ENCODE measurements at regions not wholly inside any gene's neighbourhood (a gene's known extent, or its start where the extent isn't known, plus 50 kb on each side); places are given as distances from the start of the nearest gene placed in this dataset.
A peak's percentile ranks its signal among the peaks of the same experiment; 100 is the strongest.
"Not testable (repeated sequence)": the region's sequence is repeated elsewhere in the genome, so short reads cannot be mapped to it uniquely, and the experiment has no call there.

DNA sequence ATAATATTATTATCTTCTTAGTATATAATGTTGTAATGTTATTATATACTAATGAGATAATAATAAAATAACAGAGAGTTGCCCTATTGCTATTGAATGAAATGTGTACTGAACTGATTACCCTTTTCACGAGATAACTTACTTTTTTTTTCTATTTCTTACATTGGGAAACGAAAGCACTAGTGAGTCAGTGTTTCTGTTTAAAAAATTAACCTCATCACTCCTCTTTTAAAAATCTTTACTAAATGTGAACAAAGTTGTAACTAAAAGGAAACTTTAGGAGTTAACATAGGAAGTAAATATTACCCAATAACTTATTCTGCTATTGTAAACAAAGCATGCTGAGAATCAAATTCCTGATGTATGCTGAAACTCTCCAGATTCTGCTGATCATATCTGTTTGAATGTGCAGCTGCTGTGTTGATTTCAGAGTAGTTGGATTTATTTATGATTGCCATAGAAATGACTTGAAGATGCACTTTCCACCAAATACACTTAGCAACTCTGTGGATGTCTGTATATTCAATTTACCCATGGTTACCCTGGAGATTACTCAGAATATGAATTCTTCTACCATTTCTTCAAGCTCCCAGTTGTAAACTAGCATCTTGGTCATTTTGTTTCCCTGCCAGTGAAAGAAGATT is 523.4 kb downstream of the TENT5A start:
- DNase-seq, result peak; percentile 37

DNA sequence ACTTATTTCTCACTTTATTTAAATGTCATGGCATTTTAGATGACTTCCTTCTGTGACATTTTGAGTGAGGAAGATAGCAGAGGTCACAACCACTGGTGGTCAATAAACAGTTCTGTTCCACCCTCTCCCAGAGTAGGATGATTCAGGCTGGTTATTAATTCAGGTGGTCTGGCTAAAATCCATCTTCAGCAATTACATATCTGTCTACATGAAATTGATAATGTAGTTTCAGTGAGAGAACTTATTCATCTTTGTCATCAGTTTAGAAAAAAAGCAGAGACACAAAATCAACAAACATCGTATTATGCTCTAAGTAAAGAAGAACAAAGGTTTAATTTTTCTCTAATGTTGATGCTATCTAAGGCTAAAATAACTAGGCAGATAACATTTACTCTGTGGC is 525.5 kb downstream of the TENT5A start:
- no peak for DNase-seq

DNA sequence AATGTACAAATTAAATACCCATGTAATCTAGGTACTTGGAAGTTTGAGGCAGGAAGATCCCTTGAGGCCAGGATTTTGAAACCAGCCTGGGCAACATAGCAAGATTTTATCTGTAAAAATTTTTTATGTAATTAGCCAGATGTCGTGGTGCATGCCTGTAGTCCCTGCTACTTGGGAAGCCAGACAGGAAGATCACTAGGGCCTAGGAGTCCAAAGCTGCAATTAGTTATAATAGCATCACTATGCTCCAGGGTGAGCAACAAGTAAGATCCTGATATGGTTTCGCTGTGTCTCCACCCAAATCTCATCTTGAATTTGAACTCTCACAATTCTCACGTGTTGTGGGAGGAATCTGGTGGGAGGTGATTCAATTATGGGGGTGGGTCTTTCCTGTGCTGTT is 535.8 kb downstream of the TENT5A start:
- DNase-seq, result no peak

DNA sequence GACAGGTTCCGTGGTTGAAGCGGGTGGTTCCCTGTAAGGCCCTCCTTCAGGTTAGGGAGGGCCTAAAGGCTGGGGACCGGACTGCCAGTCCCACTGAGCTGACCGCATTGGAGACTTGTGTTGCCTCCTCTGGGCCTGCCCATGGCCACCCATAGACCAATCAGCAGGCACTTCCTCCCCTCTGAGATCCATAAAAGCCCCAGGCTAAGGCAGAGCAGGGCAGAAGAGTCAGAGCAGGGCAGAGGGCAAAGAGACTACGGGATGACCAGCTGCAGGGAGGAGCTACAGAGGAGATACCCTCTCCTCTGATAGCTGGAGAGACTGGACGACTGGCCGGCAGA is 537.4 kb downstream of the TENT5A start:
- no peak for DNase-seq

DNA sequence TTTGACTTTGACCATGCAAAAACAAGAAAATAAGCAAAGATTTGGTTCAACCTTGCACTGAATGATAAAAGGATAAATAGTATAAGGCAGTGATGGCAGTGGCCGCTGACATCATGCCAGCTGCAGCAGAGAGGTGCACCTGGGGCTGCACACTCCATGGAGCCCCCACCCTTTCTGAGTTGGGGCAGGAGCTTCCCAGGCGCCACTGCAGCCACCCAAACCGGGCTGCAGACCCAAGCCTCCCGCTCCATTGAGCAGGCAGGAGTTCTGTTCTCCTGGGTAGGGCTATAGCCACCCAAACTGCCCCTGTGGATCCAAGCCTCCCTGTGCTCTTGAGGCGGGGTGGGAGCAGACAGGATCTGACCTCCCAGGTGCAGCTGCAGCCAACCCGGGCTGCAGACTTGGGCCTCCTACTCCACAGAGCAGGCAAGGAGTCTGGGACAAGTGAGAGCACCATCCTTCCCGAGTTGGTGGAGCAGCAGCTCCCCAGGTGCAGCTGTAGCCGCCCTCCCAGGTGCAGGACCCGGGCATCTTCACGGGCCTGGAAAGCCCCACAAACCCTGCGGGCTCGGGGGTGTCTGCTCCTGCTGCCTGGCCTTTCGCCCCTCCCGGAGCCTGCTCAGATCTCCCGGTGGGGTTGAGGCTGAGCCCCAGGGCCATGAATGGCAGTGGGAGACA is 537.9 kb downstream of the TENT5A start:
- DNase-seq, result no peak

DNA sequence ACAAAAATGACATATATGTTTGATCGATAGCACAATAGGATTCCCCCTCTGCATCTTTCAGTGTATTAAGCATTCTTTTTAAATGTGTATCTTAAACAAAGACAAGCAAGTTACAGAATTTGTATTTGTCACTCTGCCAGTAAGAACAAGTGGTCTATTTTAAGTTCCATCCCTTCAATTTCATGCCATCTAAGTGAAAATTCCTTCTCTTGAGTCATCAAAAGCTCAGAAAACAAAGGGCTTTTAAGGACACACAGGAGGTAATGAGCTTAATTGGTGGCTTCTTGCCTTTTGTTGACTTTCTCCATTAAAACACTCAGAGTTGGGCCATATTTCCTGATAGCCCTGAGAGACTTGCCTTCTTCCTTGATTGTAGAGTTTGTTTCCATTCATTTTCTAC is 547.8 kb downstream of the TENT5A start:
- no peak for DNase-seq

DNA sequence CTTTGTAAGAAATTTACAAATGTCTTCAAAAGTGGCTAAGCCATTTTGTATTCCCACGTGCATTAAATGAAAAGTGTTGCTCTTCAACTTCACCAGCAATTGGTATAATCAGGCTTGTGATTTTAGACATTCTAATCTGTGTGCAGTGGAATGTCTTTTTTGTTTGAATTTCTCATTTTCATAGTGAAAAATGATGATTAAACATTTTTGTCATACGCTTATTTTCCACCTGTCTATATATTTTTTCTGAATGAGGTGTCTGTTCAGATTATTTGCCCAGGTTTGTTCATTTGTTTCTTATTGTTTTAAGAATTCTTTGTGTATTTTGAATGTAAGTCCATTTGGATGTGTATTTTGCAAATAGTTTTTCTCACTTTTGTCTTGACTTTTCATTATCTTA is 558.1 kb downstream of the TENT5A start:
- DNase-seq, result no peak

DNA sequence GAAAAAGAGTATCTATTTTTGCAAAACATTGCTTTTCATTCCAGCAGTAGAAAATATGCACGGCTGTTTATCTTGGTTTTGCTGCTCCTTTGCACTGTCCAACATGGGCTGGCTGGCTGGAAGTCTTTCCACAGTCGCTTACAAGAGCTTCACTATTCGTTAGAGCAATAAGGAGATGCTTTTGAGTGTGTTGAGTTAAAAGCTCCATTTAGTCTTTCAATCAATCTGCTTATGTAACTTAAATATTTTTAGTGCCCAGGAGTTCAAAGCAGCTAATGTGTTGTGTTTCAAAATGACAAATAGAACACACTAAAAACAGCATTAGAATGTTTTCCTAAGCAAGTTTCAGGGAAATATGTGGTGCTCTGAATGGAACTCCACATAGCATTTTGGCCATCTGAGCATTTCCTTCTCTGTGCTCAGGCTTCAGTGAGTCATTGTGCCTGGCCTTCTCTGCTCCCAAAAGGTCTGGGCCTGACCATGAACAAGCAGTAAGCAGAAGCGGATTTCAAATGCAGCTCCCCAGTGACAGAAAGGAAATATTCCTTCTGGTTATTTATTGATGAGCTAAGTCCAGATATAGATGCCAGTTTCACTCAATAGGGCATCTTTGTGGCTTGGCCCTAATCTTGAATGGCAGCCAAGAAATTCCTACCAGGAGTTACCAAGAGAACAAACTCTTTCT is 580.3 kb downstream of the TENT5A start:
- no peak for DNase-seq

DNA sequence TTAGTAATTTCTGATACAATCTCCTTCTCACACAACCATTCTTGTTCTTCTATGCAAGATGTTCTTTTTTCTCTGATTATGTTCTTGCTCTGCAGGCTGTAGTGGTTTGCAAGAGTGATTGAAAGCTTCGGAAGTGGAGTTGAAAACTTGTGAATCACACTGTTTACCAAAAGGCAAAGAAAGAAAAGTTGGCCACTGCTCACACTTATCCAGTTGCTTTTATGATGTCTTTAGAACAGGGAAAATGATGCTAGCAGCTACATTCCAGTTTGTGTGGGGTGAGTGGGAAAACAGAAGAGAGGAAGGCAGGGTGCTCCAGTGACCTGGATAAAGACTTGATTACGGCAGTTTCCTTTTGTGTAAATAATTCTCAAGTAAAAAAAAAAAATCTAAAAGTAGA is 583.3 kb downstream of the TENT5A start:
- DNase-seq, result no peak

DNA sequence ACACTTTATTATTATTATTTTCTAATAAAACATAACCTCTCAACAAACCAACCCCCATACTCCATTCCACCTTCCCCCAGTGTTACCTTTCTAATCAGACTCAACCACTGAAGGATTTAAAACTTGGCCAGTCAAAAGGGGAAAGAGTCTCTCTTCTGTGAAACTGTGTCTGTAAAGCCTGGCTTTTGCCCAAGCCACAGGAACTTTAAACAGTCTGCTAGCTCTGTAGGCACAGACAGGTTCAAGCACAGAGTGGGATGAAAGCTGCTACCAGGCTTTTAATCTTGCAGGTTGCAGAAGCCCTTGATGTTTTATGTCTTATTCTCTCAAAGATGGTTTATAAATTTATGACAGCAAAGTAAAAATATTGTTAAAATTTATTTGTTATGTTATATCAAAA is 585.7 kb downstream of the TENT5A start:
- peak; percentile 28 for DNase-seq

DNA sequence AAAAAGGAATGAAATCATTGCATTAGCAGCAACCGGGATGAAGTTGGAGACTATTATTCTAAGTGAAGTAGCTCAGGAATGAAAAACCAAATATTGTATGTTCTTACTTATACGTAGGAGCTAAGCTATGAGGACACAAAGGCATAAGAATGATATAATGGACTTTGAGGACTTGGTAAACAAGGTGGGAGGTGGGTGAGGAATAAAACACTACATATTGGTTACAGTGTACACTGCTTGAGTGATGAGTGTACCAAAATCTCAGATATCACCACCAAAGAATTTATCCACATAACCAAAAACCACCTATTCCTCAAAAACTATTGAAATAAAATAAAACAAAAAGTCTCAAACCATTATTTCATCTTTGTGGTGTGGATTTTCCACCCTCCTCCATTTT is 593.5 kb downstream of the TENT5A start:
- no peak for DNase-seq

DNA sequence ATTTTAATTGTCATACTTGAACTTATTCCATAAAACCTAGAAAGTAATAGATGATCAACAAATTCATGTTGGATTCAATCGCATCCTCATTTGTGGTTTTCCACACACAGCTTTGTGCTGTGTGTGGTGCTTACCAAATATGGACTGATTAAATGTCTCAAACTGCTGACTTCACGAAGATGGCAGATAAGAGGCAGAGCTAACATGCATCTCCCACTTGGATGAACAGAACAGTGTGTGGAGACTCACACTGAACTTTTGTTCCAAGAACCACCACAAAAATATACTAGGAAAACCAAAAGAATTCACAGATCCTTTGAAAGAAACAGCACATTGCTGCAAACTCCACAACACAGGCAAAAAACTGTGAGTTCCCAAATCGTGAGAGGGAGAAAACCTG is 603.7 kb downstream of the TENT5A start:
- DNase-seq, result peak; percentile 57

DNA sequence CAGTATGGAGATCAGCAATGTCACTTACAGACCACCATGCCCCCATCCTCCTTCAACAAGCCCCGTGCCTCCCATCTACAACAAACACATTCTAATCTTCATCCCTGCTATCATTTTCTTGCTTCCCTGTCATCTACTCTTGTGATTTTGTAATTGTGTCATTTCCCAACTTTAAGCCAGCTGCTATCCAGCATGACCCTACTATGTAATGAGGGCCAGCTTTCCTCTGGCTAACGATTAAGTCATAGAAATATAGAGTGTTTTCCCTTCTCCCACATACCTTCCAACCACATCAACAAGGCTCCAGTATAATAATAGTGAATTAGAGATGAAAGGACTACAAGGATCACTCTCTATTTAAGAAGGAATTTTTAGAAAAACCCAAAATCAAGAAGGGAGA is 607.0 kb downstream of the TENT5A start:
- DNase-seq, result no peak

DNA sequence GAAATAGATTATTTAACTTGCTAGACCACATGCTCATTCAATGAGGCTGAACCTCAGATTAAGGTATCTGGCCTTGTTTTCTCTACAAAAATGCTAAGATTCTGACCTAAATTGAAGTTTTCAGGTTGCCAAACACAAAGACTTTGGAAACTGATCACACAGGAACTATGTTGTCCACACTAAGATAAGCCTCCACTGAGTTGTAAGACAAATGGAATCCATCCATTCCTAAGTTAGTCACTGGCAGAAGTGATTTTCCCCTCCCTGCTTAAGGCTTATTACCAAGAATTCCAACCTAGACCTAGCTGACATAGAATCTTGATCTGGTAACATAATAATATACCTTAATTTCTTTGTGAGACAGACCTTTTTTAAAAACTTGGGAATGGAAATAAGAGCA is 608.1 kb downstream of the TENT5A start:
- no peak for DNase-seq

DNA sequence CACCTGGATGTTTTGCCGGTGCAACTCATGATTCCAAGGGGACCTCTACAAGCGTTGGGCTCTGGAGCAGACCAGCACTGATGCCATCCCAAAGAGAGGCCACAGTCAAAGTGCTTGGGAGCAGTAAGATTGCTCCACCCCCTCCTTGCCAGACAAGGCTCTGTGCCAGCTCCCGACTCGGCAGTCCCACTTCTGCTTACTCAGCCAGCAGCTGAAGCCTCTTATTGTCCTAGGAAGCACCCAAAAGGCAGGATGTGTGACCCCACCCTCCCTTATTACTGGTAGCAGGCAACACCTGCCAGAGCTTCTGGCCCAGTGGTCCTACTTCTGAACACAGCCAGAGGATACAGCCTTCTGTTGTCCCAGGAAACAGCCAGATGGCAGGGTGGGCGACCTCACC is 614.2 kb downstream of the TENT5A start:
- no peak for DNase-seq

DNA sequence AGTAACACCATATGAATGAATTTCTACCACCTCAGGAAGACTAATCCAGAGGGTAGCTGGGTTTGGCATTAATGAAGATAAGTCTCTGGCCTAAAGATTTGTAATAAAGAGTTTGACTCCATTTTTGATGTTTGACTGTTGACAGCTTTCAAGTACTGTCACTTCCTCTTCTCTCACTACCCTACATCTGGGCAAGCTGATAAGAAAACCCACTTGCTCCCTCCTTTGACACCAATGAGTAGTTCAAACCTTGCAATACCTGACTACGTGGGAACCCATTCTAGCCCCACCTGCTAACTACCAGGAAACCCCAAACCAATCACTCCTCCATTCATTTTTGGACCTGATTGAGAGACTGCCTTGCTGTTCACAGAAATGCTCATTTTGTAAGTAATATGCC is 621.5 kb downstream of the TENT5A start:
- DNase-seq, result peak; percentile 97

DNA sequence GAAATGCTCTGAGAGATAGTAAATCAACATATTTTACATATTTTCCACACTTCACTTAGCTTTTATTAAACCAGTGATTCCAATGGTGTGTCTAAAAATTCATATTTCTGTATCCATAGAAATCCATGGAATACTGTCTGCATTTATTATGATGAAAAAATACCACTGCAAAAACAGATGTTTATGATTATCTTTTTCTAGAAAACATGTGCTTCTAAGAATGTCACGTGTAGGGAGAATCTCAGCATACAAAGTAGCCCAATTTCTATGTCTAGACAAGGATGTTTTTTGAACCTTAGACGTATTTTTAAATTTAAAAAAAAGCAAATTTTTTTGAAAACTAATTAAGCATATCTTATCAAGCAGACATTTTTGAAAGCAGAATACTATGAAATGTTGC is 622.4 kb downstream of the TENT5A start:
- DNase-seq, result no peak

DNA sequence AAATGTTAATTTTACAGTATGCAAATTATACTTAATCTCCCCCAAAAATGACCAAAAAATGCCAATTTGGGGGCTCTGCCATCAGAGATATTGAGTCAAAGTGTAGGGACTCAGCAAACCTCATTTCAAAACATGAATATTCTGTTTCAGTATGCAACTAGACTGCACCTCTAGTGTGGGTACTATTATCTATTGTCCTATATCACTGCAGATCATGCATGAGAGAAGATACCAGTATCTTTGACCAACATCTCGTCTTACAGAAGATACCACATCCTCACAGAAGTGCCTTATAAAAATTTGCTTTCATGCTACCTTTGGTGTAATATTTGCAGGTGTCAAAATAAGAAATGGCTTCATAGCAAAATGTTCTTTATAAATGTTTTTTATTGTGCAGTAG is 623.8 kb downstream of the TENT5A start:
- DNase-seq, result peak; percentile 35

DNA sequence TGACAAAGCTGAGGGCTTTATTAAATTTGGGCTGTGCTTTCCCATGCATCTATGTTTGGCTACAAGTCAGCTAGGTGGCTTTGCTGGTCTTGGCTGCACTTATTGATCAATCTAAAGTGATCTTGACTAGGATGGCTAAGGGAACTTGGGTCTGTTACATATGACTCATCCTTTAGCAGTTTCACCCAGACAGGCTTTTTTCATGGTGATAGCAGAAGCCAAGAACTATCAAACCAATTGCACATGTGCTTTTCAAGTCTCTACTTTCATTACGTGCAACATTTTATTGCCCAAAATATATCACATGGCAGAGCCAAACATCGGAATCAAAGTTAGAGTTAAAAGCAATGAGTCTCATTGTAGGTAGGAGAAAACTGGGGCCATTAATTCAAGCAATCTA is 626.3 kb downstream of the TENT5A start:
- peak; percentile 81 for DNase-seq

DNA sequence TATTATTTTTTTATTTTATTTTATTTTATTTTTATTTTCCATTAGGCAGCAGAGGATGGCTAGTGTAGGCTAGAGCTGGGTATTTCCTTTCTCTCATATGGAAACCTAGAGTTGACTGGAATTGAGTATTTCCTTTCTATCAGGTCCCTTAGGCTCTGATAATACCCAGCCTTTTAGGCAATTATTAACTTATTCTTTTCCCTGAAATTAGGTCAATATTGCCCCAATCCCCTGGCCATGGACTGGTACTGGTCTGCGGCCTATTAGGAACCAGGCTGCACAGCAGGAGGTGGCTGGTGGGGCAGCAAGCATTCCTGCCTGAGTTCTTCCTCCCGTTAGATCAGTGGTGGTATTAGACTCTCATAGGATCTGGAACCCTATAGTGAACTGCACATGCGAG is 632.2 kb downstream of the TENT5A start:
- DNase-seq, result no peak

DNA sequence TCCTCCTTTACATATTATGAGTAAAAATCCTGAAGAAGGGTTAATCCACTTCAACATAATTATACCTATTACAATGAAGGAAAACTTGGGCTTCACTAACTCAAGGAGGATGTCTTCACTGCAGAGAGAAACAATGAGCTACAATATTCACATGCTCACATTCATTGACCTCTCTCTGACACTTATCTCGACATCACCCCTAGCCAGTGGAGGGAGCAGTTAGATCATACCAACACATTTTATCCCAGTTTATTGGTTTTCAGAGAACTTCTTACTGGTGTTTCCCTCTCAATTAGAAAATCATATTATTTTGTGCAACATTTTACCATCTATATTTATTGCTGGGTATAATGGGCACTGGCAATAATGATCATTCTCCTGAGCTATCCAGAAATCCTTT is 646.5 kb downstream of the TENT5A start:
- DNase-seq, result peak; percentile 63

DNA sequence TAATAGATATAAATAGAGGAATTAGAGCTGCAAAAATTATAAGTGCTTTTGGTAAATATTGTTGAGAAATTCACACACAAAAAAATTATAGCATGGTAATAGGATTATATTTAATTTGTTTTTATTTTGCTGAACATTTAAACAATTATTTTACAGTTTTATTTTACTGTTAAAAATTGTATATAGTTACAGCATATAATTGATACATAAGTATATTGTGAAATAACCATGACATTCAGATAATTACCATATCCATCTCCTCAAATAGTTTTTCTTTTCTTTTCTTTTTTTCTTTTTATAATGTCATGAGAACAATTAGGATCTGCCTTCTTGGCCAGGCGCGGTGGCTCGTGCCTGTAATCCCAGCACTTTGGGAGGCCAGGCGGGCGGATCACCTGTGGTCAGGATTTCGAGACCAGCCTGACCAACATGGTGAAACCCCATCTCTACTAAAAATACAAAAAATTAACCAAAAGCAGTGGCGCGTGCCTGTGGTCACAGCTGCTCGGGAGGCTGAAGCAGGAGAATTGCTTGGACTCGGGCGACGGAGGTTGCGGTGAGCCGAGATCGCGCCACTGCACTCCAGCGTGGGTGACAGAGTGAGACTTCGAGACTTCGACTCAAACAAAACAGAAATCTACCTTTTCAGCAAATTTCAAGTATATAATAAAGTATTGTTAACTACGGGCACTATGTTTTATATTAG is 654.2 kb downstream of the TENT5A start:
- DNase-seq, result no peak

DNA sequence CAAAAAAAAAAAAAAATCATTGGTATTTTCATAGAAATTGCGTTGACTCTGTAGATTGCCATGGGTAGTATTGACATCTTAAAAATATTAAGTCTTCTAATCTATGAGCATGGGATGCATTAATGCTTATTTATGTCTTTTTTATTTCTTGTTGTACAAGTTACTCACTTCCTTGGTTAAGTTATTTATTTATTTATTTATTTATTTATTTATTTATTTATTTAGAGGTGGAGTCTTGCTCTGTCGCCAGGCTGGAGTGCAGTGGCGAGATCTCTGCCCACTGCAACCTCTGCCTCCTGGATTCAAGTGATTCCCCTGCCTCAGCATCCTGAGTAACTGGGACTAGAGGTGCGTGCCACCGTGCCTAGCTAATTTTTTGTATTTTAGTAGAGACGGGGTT is 656.0 kb downstream of the TENT5A start:
- not testable (repeated sequence) for DNase-seq

DNA sequence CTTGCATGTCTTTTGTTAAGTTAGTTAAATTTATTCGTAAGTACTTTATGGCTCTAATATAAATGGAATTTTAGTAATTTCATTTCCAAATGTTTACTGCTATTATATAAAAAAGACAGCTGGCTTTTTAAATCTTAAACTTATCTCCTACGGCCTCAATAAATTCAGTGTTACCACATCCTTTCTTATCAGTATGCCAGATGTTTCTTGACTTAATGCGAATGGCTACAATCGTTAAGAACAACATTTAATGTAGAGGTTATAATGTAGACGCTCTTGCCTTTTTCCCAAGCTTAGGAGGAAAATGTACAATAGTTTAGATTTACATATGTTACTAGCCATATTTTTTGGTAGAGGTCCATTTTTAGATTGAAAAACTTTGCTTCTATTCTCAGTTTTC is 659.4 kb downstream of the TENT5A start:
- peak; percentile 87 for DNase-seq

Measured in OCI-M1 (cell line).